ENCODE measurements at regions not wholly inside any gene's neighbourhood (a gene's known extent, or its start where the extent isn't known, plus 50 kb on each side); places are given as distances from the start of the nearest gene placed in this dataset.

GRCh38 chr5:36482812-36483211 lies 123.6 kb upstream of the SLC1A3 start (continued):
- TF ChIP-seq ATF3 (CRISPR knock-in tag; conservative IDR thresholded peaks at IDR 0.05) (no peak), JUN (CRISPR knock-in tag; IDR thresholded peaks at IDR 0.05) (no peak), RORB (CRISPR knock-in tag; IDR thresholded peaks at IDR 0.05) (no peak), ZNF138 (CRISPR knock-in tag; conservative IDR thresholded peaks at IDR 0.05) (no peak), ZNF219 (CRISPR knock-in tag; IDR thresholded peaks at IDR 0.05; ENCODE audit: borderline replicate concordance) (no peak), ZNF532 (CRISPR knock-in tag; IDR thresholded peaks at IDR 0.05; ENCODE audit: borderline replicate concordance) (no peak)

GRCh38 chr5:36489505-36489904 lies 116.9 kb upstream of the SLC1A3 start:
- peaks cover 8% of the 10 kb centered on the region for H3K9me3 Mint-ChIP-seq
- CTCF ChIA-PET: no interaction called here
- no peaks in the 10 kb centered on the region for H3K36me3 Mint-ChIP-seq
- H3K27ac Mint-ChIP-seq: no peak overlapping the region
- ATAC-seq (no peak), DNase-seq (ENCODE audit: low spot score) (no peak)
- H3K27me3 Mint-ChIP-seq (ENCODE audit: low read depth): no peaks in the 10 kb centered on the region; the same call in 1 of the 2 replicates
- H3K4me1 Mint-ChIP-seq: no peaks in the 10 kb centered on the region
- no peak overlapping the region for H3K4me3 Mint-ChIP-seq
- POLR2A ChIA-PET: no interaction called here
- TF ChIP-seq ZNF121 (CRISPR knock-in tag; IDR thresholded peaks at IDR 0.05): no peak
- TF ChIP-seq STAT6 (CRISPR knock-in tag; conservative IDR thresholded peaks at IDR 0.05; ENCODE audit: low read depth): no peak
- no peak for TF ChIP-seq ARID4B (CRISPR knock-in tag; IDR thresholded peaks at IDR 0.05; ENCODE audit: borderline replicate concordance)
- no peak for TF ChIP-seq GTF2I (CRISPR knock-in tag; conservative IDR thresholded peaks at IDR 0.05)
- no peak for TF ChIP-seq USF2 (CRISPR knock-in tag; IDR thresholded peaks at IDR 0.05)
